ENCODE measurements at regions not wholly inside any gene's neighbourhood (a gene's known extent, or its start where the extent isn't known, plus 50 kb on each side); places are given as distances from the start of the nearest gene placed in this dataset.

- no peak for TF ChIP-seq CTCF (conservative IDR thresholded peaks at IDR 0.05)
- TF ChIP-seq EZH2 (IDR thresholded peaks at IDR 0.05; ENCODE audit: low read depth): no peak
Measured at GRCh38 chr12:77578466-77579220, 252.1 kb upstream of the NAV3 start.
